Hematopoietic multipotent progenitor cell treated with erythropoietin and hydrocortisone succinate and interleukin-3 and kit ligand, for 8 days (in vitro differentiated cells): ENCODE measurements at regions not wholly inside any gene's neighbourhood (a gene's known extent, or its start where the extent isn't known, plus 50 kb on each side); places are given as distances from the start of the nearest gene placed in this dataset.
"Not testable (repeated sequence)": the region's sequence is repeated elsewhere in the genome, so short reads cannot be mapped to it uniquely, and the experiment has no call there.

Experiments used
- DNase-seq: peaks from one replicate; pipeline ENCODE4 v3.0.0-alpha.2; 2015

GRCh38 chr6:54440549-54440948, 132.3 kb downstream of the TINAG start:
- no peak for DNase-seq

DNA sequence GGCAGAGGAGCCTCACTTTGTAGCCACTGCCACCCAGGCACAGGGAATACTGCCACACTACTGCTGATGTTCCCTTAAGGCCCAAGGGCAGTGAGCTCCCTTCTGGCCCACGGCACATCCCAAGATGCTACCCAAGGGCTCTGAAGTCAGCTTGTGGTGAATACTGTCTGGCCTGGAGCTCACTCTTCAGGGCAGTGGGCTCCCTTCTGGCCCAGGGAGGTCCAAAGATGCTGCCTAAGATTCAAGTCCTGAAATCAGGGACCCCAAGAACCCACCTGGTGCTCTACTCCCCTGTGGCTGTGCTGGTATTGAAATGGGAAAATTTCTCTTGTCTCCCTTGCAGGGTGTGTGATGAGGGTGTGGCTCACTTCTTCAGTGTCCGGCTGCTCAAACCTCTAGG, 132.8 kb downstream of the TINAG start:
- no peak for DNase-seq

GRCh38 chr6:54441687-54442248, 133.5 kb downstream of the TINAG start:
- no peak for DNase-seq

DNA sequence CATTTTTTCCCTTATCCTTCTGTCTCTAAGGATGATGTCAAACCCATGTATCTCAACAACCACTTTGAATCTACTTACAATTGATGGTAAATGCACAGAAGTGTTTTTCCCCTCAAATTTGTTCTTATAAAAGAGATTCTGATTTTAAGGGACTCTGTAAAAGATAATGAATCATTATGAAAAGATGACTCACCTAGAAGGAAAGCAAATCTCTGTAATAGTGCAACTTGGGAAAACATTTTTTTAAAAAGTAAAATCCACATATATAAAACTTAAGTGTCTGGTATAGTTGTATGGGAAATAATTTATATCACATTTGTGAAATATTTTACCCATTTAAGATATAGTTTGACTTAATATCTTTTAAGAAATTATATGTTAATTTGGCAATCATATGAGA, 137.0 kb downstream of the TINAG start:
- no peak for DNase-seq

DNA sequence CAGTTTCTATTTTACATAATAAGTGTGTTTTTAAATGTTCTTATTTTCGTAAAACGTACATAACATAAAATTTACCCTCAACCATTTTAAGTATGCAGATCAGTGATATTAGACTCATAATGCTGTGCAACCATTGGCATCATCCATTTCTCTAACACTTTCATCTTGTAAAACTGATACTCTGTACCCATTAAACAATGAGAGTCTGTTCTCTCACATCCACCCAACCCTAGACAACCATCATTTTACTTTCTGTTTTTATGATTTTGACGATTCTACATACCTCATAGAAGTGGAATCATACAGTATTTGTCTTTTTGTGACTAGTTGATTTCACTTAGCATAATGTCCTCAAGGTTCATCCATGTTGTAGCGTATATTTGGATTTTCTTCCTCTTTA, 140.4 kb downstream of the TINAG start:
- no peak for DNase-seq

GRCh38 chr6:54451516-54451915, 143.3 kb downstream of the TINAG start:
- DNase-seq, result no peak

GRCh38 chr6:54463354-54464024, 155.2 kb downstream of the TINAG start:
- no peak for DNase-seq

- DNase-seq, result no peak
Measured at GRCh38 chr6:54465649-54466300, 157.5 kb downstream of the TINAG start.

GRCh38 chr6:54467384-54467783, 159.1 kb downstream of the TINAG start:
- no peak for DNase-seq

DNA sequence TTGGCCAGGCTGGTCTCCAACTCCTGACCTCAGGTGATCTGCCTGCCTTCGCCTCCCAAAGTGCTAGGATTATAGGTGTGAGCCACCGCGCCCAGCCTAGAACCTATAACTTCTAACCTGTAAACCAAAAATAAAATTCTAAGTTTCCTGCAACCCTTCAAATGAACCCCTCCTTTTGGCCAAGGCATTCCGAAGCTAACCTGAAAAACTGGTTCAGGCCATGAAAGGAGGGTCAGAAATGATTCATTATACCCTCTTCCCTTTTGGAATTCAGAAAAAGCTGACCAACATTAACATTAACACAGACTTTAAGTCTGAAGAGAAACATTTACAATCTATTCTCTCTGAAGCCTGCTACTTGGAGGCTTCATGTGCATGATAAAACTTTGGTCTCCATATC, 165.1 kb downstream of the TINAG start:
- no peak for DNase-seq

GRCh38 chr6:54474898-54475297, 166.7 kb downstream of the TINAG start:
- no peak for DNase-seq

DNA sequence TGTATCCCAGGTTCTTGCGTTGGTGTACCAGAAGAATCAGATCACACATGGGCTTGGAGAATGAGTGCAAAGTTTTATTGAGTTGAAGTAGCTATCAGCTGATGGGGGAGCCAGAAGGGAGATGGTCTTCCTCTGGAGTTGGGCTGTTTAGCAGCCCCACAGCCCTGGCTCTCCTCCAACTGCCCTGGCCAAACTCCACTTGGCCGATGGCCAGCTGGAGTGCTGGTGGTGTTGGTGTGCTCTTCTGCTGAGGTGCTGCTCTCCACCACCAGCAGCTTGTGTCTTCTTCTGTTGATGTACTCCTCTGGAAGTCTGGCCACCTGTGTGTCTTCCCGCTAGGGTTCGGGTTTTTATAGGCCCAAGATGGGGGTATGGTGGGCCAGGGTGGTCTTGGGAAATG, 172.8 kb downstream of the TINAG start:
- no peak for DNase-seq

DNA sequence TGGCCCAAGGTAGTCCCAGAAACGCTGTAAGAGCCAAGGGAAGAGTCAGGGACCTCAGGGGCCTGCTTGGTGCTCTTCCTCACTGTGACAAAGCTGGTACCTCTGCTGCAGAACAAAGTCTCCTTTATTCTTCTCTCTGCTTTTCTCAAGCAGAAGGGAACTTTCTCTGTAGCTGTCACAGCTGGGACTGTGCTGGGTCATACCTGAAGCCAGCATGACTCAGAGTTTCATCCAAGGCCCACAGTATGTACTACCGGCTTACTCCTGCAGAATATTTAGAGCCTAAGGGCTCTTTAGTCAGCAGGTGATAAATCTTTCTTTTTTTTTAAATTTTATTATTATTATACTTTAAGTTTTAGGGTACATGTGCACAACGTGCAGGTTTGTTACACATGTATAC, 183.2 kb downstream of the TINAG start:
- DNase-seq, result no peak

- DNase-seq, result no peak
Measured at GRCh38 chr6:54493138-54493537, 184.9 kb downstream of the TINAG start.

- DNase-seq, result no peak
Measured at GRCh38 chr6:54503144-54503543, 194.9 kb downstream of the TINAG start.

DNA sequence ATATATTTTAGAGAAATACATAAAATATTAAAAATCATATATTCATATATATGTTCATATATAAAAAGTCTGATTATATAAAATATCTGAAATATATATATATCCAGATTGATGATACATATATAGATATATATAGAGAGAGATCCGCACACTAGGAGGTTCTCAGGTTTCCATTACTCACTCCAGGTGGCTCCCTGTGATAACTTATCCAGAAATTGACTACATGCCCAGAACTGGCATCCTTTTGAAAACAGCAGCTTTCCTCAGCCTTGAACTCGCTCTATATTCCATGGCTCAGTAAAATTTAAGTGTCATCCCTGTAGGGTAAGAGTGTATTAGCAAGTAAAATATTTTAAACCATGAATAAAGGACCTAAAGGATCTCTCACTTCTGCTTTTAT, 206.8 kb downstream of the TINAG start:
- DNase-seq, result no peak

GRCh38 chr6:54515713-54516112, 207.5 kb downstream of the TINAG start:
- DNase-seq, result no peak

GRCh38 chr6:54516321-54516720, 208.1 kb downstream of the TINAG start:
- DNase-seq, result no peak

DNA sequence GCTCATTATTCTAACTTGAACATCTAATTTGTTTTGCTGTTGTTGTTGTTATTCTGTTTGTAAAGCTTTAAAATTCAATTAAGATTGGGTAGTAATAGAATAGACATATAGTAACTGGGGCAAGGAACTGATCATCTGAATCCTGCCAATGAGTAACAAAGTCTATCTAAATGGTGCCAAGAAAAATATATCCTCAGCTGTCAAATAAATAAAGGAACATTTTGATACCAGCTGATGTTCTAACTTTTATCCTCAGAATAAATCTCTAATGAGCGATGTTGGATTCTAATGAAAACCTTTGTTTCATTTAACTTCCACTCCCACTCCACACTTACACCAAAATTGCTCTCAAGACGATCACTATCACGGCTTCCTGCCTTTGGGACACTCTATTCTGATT, 210.9 kb downstream of the TINAG start:
- DNase-seq, result no peak

DNA sequence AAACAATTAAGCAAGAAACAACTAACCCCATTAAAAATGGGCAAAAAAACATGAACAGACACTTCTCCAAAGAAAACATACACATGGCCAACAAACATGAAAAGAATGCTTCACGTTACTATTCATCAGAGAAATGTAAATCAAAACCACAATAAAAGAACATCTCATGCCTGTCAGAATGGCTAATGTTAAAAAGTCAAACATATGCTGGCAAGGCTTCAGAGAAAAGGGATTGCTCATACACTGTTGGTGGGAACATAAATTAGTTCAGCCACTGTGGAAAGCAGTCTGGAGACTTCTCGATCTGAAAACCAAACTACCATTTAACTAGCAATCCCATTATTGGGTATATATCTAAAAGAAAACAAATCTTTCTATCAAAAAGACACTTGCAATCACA, 217.5 kb downstream of the TINAG start:
- DNase-seq, result no peak

DNA sequence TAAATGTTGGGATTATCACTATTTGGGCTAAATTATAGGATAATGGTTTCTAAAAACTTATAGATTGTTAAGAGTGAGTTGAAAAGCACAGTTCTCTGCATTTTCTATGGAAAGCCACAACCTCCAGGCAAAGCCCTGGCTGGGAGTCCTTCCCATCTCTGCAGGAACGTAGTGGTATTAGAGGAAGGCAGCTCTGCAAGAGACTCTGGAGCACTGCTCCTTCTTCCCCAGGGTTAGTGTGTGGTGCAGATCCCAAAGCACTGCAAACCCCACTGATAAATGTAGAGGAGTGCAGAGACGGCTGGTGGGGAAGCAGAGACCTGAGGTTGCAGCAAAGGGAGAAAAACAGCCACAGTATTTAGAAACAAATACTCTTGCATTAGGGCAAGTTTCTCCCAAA, 225.3 kb downstream of the TINAG start:
- DNase-seq, result no peak

GRCh38 chr6:54535568-54535967, 227.3 kb downstream of the TINAG start:
- no peak for DNase-seq

- no peak for DNase-seq
Measured at GRCh38 chr6:54541541-54541940, 233.3 kb downstream of the TINAG start.

DNA sequence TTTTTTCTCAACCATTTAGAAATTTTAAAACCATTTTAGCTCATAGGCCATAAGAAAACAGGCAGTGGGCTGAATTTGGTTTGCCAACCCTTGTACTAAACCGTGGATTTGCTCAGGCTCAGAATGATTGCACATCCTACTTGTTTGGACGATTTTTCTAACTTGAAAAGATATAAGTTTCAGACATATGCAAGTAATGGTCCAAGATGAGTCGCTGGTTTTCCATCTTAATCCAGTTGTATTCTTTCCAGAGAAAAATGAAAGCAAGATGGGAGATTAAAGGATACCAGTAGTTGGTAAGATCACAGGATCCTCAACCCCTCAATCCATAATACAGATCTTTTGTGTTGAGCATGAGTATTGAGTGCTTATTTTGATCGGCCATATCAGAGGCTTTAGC, 250.9 kb downstream of the TINAG start:
- no peak for DNase-seq

DNA sequence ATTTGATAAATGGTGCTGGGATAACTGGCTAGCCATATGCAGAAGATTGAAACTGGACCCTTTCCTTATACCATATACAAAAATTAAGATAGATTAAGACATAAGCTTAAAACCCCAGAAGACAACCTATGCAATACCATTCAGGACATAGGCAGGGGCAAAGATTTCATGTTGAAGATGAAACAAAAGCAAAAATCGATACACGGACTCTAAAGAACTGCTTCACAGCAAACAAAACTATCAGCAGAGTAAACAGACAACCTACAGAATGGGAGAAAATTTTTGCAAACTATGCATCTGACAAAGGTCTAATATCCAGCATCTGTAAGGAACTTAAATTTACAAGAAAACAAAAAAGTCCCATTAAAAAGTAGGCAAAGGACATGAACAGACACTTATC, 255.9 kb downstream of the TINAG start:
- not testable (repeated sequence) for DNase-seq
